MG63 (cell line): ENCODE measurements at regions not wholly inside any gene's neighbourhood (a gene's known extent, or its start where the extent isn't known, plus 50 kb on each side); places are given as distances from the start of the nearest gene placed in this dataset.

Experiments
- DNase-seq: peaks from one replicate; pipeline ENCODE4 v3.0.0-alpha.2; 2020
- H3K27me3 ChIP-seq: fragments of 250-450 bp; sonication (Bioruptor Pico); 2 replicates; pipeline ENCODE4 v1.5.1; 2020; ENCODE audit warnings: mild to moderate bottlenecking, moderate library complexity
- H3K36me3 ChIP-seq: fragments of 250-450 bp; sonication (Bioruptor Pico); 2 replicates; pipeline ENCODE4 v1.5.1; 2020; ENCODE audit warnings: mild to moderate bottlenecking, moderate library complexity
- H3K4me3 ChIP-seq: fragments of 250-450 bp; sonication (Bioruptor Pico); 2 replicates; pipeline ENCODE4 v1.5.1; 2020; ENCODE audit warnings: mild to moderate bottlenecking, moderate library complexity
- H3K9me3 ChIP-seq: fragments of 250-450 bp; sonication (Bioruptor Pico); 2 replicates; pipeline ENCODE4 v1.5.1; 2020; ENCODE audit warnings: mild to moderate bottlenecking, moderate library complexity

GRCh38 chr14:92263681-92264080 lies 59.3 kb upstream of the SLC24A4 start:
- Histone ChIP-seq H3K27me3 (no peaks in the 10 kb centered on the region), H3K4me3 (no peak overlapping the region), H3K36me3 (no peaks in the 10 kb centered on the region), H3K9me3 (no peaks in the 10 kb centered on the region)
- no peak for DNase-seq

GRCh38 chr14:92264195-92264594 lies 58.8 kb upstream of the SLC24A4 start:
- H3K4me3 ChIP-seq: no peak overlapping the region

GRCh38 chr14:92266216-92266615 lies 56.7 kb upstream of the SLC24A4 start:
- H3K9me3 ChIP-seq: no peaks in the 10 kb centered on the region
- H3K27me3 ChIP-seq: no peaks in the 10 kb centered on the region
- DNase-seq: no peak
- H3K4me3 ChIP-seq: no peak overlapping the region
- no peaks in the 10 kb centered on the region for H3K36me3 ChIP-seq

More at GRCh38 chr14:92264195-92264594, 58.8 kb upstream of the SLC24A4 start:
- Histone ChIP-seq H3K9me3 (no peaks in the 10 kb centered on the region), H3K36me3 (no peaks in the 10 kb centered on the region), H3K27me3 (no peaks in the 10 kb centered on the region)
- DNase-seq: no peak
